Left ventricle myocardium superior (tissue), 1 donor: ENCODE measurements at regions not wholly inside any gene's neighbourhood (a gene's known extent, or its start where the extent isn't known, plus 50 kb on each side); places are given as distances from the start of the nearest gene placed in this dataset.
"Not testable (repeated sequence)": the region's sequence is repeated elsewhere in the genome, so short reads cannot be mapped to it uniquely, and the experiment has no call there.

Experiments
- ATAC-seq: fragments of 200-7000 bp; cut with Tn5 transposase; one replicate; pipeline ENCODE4 v1.9.1; 2020; ENCODE audit warnings: mild to moderate bottlenecking, moderate library complexity
- DNase-seq: peaks from one replicate; pipeline ENCODE4 v3.0.0-alpha.2; 2020
- intact Hi-C: fragments of 100-400 bp; cut with micrococcal nuclease; formaldehyde crosslinking; loops from one replicate; pipeline ENCODE4 v1.11.0; 2022
- donor health status: DM: no; HTN: yes; CAD: no; lungs with severe emphysema.

DNA sequence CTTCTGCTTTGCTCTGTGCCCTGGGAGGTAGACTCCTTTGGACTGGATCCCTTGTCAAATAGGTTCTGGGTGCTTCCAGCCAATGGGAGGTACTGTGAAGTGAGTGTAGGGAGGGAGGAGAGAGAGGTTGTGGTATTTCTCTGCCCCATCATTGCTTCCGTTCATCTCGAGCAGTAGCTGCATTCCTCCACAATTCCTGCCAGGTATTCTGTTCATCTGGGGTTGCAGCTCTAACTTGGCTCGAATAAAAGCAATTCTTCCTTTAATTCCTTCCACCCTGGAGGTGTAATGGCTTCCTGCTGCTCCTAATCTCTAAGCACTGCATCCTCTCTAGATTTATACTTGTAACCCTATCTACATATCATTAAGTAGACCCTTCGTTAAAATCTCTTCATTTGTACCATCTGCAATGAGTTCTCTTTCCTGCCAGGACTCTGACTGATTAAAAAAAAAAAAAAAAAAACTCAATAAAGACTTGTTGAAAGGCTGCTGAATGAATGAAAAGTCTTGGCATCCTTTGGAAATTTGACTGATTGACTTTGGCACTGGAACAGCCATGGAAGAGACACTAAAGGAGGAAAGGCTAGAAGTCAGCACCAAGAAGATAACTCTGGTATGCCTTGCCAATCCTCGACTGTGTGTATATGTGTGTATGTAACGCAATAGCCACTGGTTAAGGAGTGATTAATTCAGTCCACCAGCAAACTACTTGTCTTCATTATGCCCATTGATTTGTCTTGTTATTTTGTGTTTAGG lies 616.9 kb upstream of the SOX9 start:
- intact Hi-C loops: no loop called here
- ATAC-seq (no peak), DNase-seq (no peak)

DNA sequence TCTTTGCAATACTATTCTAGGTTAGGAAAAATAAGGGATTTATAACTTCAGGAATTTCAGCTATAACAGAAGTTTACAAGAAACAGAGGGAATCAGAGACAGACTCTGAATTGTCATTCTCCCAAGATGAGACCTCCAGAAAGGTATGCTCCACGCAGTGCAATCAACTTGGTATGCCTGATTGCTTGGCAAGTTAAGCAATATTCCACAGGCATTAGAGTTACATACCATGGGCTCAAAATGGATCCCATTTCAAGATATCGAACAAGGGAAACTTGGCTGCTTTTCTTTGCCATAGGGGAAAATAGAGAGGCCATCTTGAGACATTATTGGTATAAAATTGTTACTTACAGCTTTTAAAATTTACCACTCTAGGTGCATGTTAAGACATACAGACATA lies 615.6 kb upstream of the SOX9 start:
- DNase-seq: no peak
- no peak for ATAC-seq
- intact Hi-C loops: no loop called here

DNA sequence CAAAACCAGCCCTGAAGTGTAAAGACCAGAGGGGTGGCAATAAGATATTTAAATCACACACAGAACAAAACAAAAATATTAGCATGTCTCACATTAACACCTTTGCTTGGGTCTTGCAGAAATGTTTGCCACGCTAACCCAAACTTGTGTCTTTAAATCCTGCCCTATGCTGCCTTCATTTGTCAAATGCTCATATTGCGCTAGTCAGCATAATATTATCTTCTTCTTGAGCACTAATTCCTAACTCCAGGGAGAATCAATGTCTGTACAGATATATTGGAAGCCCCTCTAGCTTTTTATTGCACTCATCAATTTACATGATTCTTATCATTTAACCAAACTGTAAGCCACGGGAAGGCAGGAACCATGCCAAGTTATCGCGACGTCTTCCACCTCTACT lies 614.8 kb upstream of the SOX9 start:
- no peak for ATAC-seq
- intact Hi-C loops: no loop called here
- no peak for DNase-seq

DNA sequence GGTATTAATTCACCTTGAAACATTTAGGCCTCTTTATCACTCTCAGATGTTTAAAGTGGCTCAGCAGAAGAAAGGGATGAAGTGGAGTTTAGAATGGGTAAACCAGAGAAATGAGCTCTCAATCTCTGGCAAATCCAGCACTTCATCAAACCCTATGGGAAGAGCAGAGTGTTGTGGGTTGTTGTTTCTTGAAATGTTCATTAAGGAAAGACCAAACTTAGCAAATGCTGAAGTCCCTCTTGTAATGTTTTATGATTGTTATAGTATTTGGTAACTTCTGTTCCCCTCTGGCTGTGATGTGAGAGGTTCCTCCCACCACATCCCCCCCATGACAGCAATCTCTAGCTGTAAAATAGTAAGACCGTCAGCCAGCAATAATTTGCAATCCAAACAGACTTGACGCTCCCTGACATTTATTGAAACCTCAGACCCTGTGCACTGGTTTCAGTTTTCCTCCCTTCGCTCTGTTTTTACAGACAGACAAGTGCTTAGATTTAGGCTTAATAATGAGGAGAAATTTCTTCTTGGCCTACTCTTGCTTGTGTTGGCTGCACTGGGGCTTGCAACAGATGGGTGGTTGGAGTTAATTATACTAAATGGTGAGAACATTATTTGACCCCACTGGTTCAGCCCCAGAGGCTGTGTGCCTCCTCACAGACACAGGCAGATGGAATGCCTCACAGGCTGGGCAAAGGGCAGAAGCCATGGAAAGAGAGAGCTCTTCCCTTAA lies 609.4 kb upstream of the SOX9 start:
- DNase-seq: no peak
- intact Hi-C loops: no loop called here
- ATAC-seq: no peak

DNA sequence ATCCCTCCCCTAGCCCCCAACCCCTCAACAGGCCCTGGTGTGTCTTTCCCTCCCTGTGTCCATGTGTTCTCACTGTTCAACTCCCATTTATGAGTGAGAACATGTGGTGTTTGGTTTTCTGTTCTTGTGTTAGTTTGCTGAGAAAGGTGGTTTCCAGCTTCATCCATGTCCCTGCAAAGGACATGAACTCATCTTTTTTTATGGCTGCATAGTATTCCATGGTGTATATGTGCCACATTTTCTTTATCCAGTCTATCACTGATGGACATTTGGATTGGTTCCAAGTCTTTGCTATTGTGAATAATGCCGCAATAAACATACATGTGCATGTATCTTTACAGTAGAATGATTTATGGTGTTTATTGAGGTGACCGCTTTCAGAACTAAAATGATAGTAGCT lies 607.1 kb upstream of the SOX9 start:
- intact Hi-C loops, ATAC-seq, DNase-seq: not testable (repeated sequence)

DNA sequence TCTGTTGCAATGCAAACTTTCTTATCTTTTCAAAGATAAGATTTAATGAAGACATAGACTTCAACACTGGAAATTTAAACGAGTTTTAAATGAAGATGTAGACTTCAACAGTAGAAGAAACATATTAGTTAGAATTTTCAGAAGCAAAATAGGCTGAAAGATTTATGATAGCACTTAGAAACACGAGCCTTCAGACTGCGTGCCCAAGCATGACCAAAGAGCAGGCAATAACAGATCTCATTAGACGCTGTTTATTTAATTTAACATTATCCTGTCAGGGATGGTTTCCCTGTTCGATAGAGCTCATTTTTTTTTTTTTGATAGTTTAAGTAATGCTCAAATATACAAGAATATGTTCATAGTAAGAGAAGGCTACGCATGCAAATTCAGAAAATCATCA lies 604.7 kb upstream of the SOX9 start:
- DNase-seq (no peak), ATAC-seq (no peak)
- intact Hi-C loops: no loop called here

DNA sequence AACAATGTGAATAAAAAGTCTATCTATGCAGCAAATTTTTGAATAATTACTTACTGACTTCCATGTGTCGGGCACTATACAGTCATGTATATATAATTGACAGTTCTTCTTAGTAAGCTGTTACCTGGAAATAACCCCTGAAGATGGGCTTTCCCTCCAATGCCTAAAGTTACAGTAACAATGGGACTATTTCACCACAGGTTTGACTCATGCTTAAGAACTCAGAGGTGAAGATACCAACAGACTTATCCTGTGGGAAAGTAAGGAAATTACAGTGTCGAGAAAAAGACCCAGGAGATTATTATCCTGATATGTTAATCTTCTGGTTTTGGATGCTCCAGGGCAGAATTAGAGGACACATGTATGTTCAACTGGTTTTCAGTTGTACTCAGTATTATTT lies 601.5 kb upstream of the SOX9 start:
- ATAC-seq: no peak
- intact Hi-C loops: no loop called here
- DNase-seq: no peak

DNA sequence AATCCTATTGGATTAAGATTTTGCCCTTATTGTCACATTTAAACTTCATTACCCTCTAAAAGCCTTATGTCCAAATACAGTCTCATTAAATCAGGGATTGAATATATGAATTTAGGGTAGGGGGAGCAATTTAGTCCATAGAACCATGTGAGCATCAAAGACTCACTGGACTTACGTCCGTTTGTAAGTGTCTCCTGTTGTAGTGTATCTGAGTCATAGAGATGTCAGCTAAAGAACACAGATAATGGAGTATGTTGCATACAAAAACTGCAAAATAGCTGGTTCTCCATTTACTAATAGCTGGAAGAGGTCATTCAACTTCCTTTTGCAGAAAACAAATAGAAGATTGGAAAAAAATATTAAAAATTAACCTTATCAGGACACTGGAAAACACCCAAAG lies 599.1 kb upstream of the SOX9 start:
- intact Hi-C loops: no loop called here

DNA sequence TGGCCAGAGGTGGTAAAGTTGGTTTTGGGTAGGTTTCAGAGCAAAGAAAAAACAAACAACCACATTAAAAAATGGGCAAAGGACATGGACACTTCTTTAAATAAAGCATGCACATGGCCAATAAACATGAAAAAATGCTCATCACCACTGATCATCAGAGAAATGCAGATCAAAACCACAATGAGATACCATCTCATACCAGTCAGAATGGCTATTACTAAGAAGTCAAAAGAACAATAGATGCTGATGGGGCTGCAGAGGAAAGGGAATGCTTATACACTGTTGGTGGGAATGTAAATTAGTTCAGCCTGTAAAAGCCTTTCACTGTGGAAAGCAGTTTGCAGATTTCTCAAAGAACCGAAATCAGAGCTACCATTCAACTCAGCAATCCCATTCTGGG lies 598.4 kb upstream of the SOX9 start:
- DNase-seq (no peak), ATAC-seq (no peak)
- intact Hi-C loops: no loop called here

More for the DNA sequence above, 599.1 kb upstream of the SOX9 start:
- DNase-seq: no peak
- no peak for ATAC-seq

DNA sequence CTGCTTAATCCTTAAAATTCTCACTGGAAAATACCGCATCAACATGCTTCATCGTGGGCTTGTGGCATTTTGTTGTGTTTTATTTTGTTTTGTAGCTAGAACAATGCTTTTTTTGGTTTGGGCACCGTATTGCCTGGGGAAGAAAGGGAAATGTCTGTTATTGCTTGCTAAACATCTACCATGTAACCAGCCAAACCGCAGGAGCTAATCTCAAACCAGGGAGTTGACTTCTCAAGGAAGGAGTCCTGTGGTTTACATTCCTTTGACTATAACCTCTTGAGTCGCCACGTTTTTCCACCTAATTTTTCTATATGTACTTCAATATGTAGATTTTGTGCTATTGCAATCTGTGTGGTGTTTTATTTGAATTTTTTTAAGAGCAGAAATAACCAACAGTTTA lies 593.5 kb upstream of the SOX9 start:
- ATAC-seq: no peak
- no peak for DNase-seq
- intact Hi-C loops: no loop called here

DNA sequence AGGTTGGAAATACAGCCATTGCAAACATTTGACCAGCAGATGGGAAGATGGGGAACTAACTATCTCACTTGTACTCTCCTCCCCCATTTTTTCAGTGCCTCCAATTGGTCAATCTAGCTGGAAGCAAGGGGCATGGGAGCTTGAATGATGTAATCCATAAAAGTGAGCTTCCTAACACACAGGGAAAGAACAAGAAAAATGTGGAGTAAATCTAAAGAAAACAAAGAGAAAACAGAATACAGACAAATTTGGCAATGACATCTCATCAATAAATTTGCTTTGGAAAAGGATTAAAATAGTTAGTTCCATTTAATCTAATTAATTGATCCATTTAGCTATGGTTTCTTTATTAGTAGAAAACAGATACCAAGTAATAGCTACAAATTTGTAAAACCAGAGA lies 592.6 kb upstream of the SOX9 start:
- ATAC-seq (no peak), DNase-seq (no peak)
- intact Hi-C loops: no loop called here

DNA sequence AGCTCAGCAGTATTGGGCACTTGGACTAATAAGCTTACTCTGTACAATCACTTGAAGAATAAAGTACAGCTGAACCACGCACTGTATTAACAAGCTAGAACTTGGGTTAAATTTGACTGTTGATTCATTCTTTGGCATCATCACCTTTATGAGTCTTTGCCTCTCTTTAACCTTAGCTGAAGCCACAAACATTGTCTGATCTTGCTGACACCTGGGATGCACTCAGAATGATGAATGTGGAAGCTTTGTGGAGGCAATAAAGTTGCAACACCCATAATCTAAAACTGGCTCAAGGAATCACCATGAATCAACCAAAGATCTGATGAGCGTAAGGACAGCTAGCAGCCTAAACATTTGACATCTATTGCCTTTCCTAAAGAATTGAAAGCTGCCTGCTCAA lies 590.6 kb upstream of the SOX9 start:
- DNase-seq: no peak
- intact Hi-C loops: no loop called here
- ATAC-seq: no peak

DNA sequence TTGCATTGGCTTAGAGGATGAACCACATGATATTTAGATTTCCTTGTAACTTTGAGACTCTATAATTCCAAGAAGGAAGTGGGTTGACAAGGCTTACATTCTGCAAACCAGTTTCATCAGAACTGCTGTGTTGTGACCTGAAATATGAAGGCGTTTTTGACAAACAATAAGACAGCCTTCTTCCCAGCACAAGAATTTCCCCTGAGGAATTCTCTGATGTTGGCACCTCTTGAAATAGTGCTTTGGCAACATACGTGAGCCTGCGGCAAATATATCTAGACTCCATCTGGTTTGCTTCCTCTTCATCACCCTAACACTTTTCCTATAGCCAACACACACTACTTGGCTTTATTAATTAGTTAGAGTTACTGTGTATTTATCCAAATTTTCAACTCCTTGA lies 585.5 kb upstream of the SOX9 start:
- DNase-seq (no peak), ATAC-seq (no peak)
- intact Hi-C loops: no loop called here

DNA sequence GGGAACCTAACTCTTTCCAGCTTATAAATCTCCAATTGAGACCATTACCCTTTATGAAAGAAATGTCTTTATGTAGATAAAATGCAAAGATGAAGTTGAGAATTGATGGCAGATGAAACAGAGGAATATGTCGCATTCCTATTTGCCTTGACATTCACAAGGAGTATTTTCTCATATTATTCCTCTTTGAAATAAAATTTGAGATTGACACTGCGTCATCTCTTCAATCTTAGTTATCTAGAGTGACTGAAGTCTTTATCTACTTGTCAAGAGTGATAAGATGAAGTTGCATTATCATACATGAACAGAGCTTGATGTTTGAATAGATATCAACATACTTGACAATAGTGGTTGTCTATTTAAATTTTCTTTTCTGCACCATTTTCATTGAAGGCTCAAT lies 574.4 kb upstream of the SOX9 start:
- DNase-seq: no peak
- no peak for ATAC-seq
- intact Hi-C loops: no loop called here

DNA sequence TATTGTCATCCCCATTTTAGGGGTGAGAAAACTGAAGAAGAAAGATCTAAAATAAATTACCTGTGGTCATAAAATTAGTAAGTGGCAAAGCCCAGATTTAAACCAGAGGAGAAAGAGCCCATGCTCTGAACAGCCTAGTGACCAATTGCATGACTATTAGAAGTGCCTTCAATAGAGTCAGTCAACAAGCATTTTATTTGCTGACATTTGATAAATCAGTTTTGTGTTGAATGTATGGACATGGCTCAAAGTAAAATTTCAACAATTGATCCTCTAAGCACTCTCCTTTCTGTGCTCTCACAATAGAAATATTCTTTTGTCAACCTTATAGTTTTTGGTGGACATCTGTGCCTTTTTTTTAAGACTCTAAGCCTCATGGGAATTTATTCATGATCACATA lies 572.9 kb upstream of the SOX9 start:
- DNase-seq (no peak), ATAC-seq (no peak)
- intact Hi-C loops: no loop called here

DNA sequence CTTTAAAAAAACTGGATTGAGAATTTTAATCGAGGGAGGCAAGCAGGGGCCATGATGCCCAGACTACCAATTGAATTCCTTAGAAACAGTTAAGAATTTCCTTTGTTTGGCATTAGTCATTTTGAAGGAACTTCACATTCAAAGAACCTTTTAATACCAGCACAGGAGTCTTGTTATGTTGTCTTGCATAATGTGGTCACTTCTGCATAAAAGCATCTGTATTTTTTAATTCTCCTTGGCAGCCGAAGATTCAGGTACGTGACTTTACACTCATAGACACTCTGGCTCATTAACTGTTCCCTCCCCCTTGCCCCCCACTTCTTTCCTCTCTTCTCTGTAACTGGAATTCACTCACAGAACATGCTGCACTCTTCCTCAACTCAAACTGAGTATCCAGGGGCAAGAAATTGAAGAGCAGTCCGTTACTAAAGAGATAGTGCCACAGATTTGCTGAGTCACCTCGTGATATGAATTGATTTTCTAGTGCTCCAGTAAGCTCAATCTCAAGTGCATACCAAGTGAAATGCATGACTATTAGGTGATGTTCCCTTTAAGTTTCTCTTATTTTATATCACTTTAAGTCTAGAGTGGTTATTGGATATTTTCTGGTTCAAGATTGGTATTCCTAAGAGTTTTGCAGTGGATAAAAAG lies 572.2 kb upstream of the SOX9 start:
- ATAC-seq: no peak
- intact Hi-C loops: no loop called here

DNA sequence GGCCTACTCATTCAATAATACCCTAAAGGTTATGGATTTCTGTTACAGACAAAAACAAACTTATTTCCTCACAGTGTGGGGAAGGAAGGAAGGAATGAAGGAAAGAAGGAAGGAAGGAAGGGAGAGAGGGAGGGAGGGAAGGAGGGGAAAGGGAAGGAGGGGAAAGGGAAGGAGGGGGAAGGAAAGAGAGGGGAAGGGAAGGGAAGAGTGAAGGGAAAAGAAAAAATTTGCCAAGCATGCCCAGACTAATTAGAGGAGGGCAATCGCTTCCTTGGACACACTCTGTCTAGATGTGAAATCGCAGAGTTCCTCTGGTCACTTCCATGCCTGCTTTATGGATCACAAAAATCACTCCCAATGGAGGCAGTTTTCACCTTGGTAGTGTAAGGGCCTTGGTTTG lies 570.1 kb upstream of the SOX9 start:
- ATAC-seq (no peak), DNase-seq (no peak)
- intact Hi-C loops: no loop called here

More for the DNA sequence above, 572.2 kb upstream of the SOX9 start:
- DNase-seq: no peak

DNA sequence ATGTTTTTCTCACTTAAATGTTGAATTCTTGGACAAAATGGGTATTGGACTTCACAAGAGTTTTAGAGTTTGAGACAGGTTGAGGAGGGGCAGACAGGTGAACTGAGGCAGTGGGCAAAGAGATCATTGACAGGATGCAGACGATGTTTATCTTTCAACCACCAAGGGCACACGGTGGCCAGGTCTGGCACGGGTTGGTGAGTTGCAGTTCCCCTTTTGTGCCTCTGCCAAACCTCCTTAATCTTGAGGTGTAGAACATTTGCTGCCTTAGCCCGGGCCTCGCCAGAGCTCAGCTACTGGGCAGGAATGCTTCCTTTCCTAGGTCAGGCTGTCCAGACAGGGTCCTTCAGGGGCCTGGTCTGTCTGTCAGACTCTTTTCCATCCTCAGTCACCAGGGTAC lies 567.4 kb upstream of the SOX9 start:
- no peak for DNase-seq
- ATAC-seq: no peak
- intact Hi-C loops: no loop called here

DNA sequence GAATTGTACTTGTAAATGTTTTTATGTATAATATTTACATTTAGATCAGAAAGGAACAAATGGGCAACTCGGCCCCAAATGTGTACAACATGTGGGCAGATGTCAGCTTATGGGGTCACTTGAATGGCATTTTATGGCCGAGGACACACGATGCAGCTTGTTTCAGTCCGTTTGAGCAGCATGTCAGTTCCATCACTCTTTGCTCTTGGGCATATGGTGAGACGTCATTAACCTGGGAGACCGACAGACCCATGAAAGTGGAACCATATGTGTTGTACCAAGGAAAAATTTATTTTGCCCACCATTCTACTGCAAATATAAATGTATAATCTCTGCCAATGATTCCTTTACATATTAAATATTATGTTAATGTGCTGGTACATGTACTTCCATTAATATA lies 561.9 kb upstream of the SOX9 start:
- no peak for ATAC-seq
- no peak for DNase-seq
- intact Hi-C loops: no loop called here

DNA sequence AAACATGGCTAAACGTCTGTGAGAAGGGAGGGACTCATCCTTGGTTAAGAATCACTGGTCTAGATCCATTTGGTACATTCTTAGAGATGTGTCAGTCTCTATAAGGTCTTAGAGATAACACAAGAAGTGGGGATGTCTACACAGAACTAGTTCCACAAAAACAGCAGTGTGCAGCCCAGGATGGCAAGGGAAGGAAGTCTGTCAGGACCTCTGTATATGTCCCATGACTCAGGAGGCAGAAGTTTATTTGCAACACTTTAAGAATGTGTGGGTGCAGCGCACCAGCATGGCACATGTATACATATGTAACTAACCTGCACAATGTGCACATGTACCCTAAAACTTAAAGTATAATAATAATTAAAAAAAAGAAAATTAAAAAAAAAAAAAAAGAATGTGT lies 548.5 kb upstream of the SOX9 start:
- ATAC-seq (no peak), DNase-seq (no peak)
- intact Hi-C loops: no loop called here

DNA sequence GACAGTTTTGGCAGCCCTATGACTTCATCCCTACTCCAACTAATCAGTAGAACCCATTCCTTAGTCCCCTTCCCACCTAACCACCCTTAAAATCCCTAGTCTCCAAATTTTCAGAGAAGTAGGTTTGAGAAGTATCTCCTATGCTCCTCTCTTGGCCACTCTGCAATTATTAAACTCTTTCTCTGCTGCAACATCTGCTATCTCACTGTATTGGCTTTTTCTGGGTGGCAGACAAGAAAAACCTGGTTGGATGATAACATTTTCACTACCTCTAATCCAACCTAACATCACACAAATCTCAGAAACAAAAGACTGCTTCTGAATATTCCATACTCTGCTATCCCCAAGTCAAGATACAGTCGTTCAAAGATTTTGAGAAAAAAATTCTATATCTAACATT lies 542.4 kb upstream of the SOX9 start:
- no peak for ATAC-seq
- no peak for DNase-seq
- intact Hi-C loops: no loop called here
